ENCODE measurements at regions not wholly inside any gene's neighbourhood (a gene's known extent, or its start where the extent isn't known, plus 50 kb on each side); places are given as distances from the start of the nearest gene placed in this dataset.

DNA sequence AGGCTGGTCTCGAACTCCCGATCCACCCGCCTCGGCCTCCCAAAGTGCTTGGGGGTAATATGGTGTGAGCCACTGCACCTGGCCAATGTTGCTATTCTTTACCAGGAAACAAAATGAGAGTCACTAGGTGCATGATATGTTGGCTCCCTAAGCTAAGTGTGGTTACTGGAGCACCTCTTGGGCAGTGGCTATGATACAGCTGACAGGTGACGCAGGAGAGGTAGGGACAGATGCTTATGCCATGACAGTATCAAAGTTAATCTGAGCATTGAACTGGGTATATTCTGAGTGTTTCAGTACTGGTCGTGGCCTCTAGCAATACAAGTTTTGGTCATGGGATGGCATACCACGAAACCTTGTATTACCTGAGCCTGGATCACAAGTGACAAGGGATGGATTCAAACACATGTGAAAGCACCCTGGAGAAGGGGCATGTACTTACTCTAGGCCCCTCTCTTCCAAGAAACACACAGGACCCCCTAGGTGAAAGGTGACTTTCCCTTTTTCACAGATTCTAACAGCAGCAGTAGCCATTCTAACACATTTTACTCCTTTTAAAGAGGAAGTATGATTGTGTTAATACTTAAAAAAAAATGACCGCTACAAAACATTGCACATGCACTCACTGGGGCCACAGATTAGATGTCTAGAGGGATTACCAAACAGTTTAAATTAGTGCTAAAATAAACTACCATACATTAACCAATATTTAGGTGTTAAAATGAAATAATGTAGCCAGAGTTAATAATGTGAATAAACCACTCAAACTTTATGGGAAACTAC, 467.3 kb downstream of the SHQ1 start:
- Mint-ChIP-seq H3K4me1 (ENCODE audit: insufficient read depth, unreplicated experiment) (peaks cover 41% of the 10 kb centered on the region), H3K4me3 (ENCODE audit: unreplicated experiment) (no peak overlapping the region), H3K36me3 (ENCODE audit: insufficient read depth, unreplicated experiment) (peaks cover 29% of the 10 kb centered on the region), H3K27me3 (ENCODE audit: insufficient read depth, unreplicated experiment) (no peaks in the 10 kb centered on the region), H3K27ac (ENCODE audit: low read depth, unreplicated experiment) (peak overlapping the region; percentile 75), H3K9me3 (ENCODE audit: unreplicated experiment) (no peaks in the 10 kb centered on the region)
- no peak for DNase-seq (ENCODE audit: unreplicated experiment)
- intact Hi-C loops (cut with micrococcal nuclease): no loop called here
- ChIA-PET POLR2A (interaction anchor here (1.0 to 1.6 kb wide), 4 partner anchors 14 to 40 kb away, joined by 3 to 6 read pairs (median 3); no protein-coding TSS in a partner anchor), CTCF (no interaction called here)
- no TSS peak for BruUV-seq (replicated peaks)
- TF ChIP-seq CTCF (IDR thresholded peaks at IDR 0.05; ENCODE audit: unreplicated experiment): no peak

- H3K4me3 Mint-ChIP-seq (ENCODE audit: unreplicated experiment): no peak overlapping the region
- TF ChIP-seq CTCF (IDR thresholded peaks at IDR 0.05; ENCODE audit: unreplicated experiment): no peak
- H3K4me1 Mint-ChIP-seq (ENCODE audit: insufficient read depth, unreplicated experiment): peaks cover 40% of the 10 kb centered on the region
- ChIA-PET CTCF (interaction anchor here (0.9 to 1.0 kb wide), 2 partner anchors 286 to 440 kb away, joined by 3 to 4 read pairs; no protein-coding TSS in a partner anchor), POLR2A (interaction anchor here (0.7 to 1.6 kb wide), 6 partner anchors 9 to 50 kb away, joined by 3 to 6 read pairs (median 3); no protein-coding TSS in a partner anchor)
- H3K9me3 Mint-ChIP-seq (ENCODE audit: unreplicated experiment): no peaks in the 10 kb centered on the region
- intact Hi-C loops (cut with micrococcal nuclease): no loop called here
- no peaks in the 10 kb centered on the region for H3K27me3 Mint-ChIP-seq (ENCODE audit: insufficient read depth, unreplicated experiment)
- DNase-seq (ENCODE audit: unreplicated experiment): peak; percentile 70
- BruUV-seq (replicated peaks): no TSS peak
- H3K36me3 Mint-ChIP-seq (ENCODE audit: insufficient read depth, unreplicated experiment): peaks cover 29% of the 10 kb centered on the region
- H3K27ac Mint-ChIP-seq (ENCODE audit: low read depth, unreplicated experiment): peak overlapping the region; percentile 75
These were observed 468.1 kb downstream of the SHQ1 start for GRCh38 chr3:72380193-72380592.

DNA sequence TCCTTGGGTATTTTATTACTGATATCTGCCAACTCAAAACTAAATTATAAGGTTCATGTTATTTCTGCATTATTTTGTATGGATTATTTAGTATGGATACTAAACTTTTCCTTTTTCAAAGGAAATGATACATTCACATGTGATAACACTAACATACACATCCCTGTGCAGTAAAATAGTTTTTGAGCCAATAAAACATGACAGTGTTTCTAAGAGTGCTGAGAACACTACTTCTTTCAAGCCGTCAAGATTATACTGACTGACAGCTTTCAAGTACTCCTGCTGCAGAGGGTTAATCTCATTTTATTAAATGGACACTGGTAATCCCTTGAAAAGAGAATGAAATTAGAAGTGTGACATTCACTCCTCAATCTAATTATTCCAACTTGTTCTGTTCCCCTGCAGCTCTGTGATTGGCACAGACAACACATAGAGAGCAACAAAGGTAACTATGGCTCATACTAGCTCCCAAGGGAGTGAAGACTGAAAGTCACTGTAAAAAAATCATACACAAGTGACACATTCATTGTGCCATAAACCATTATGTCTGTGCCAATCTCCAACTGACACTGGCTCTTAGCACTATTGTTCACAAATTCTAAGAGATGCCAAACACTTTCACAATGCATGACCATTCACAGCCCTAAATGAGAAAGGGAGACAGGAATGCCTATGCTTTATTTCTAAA, 468.6 kb downstream of the SHQ1 start:
- no peak overlapping the region for H3K4me3 Mint-ChIP-seq (ENCODE audit: unreplicated experiment)
- ChIA-PET POLR2A (interaction anchor here (0.7 to 1.6 kb wide), 6 partner anchors 9 to 50 kb away, joined by 3 to 6 read pairs (median 3); no protein-coding TSS in a partner anchor), CTCF (interaction anchor here (0.9 to 1.0 kb wide), 2 partner anchors 287 to 440 kb away, joined by 3 to 4 read pairs; no protein-coding TSS in a partner anchor)
- no peaks in the 10 kb centered on the region for H3K27me3 Mint-ChIP-seq (ENCODE audit: insufficient read depth, unreplicated experiment)
- H3K9me3 Mint-ChIP-seq (ENCODE audit: unreplicated experiment): no peaks in the 10 kb centered on the region
- peak overlapping the region; percentile 75 for H3K27ac Mint-ChIP-seq (ENCODE audit: low read depth, unreplicated experiment)
- peaks cover 29% of the 10 kb centered on the region for H3K36me3 Mint-ChIP-seq (ENCODE audit: insufficient read depth, unreplicated experiment)
- intact Hi-C loops (cut with micrococcal nuclease): loop anchor here (2.0 kb wide), 1 partner anchor 65 kb away; no protein-coding TSS in a partner anchor
- peaks cover 35% of the 10 kb centered on the region for H3K4me1 Mint-ChIP-seq (ENCODE audit: insufficient read depth, unreplicated experiment)
- no TSS peak for BruUV-seq (replicated peaks)
- DNase-seq (ENCODE audit: unreplicated experiment): peak; percentile 45
- TF ChIP-seq CTCF (IDR thresholded peaks at IDR 0.05; ENCODE audit: unreplicated experiment): no peak

- H3K27me3 Mint-ChIP-seq (ENCODE audit: insufficient read depth, unreplicated experiment): no peaks in the 10 kb centered on the region
- H3K4me1 Mint-ChIP-seq (ENCODE audit: insufficient read depth, unreplicated experiment): peaks cover 21% of the 10 kb centered on the region
- H3K27ac Mint-ChIP-seq (ENCODE audit: low read depth, unreplicated experiment): no peak overlapping the region
- POLR2A ChIA-PET: no interaction called here
- intact Hi-C loops (cut with micrococcal nuclease): loop anchor here (2.0 kb wide), 1 partner anchor 67 kb away; no protein-coding TSS in a partner anchor
- TF ChIP-seq CTCF (IDR thresholded peaks at IDR 0.05; ENCODE audit: unreplicated experiment): no peak
- BruUV-seq (replicated peaks): TSS peak; percentile 7
- CTCF ChIA-PET: no interaction called here
- H3K4me3 Mint-ChIP-seq (ENCODE audit: unreplicated experiment): no peak overlapping the region
- H3K36me3 Mint-ChIP-seq (ENCODE audit: insufficient read depth, unreplicated experiment): peaks cover 29% of the 10 kb centered on the region
- DNase-seq (ENCODE audit: unreplicated experiment): no peak
- H3K9me3 Mint-ChIP-seq (ENCODE audit: unreplicated experiment): no peaks in the 10 kb centered on the region
These were observed 470.0 kb downstream of the SHQ1 start for GRCh38 chr3:72378287-72378686.

Data from MCF 10A (cell line).